Fibroblast of lung (primary cell): ENCODE measurements at regions not wholly inside any gene's neighbourhood (a gene's known extent, or its start where the extent isn't known, plus 50 kb on each side); places are given as distances from the start of the nearest gene placed in this dataset.

Source experiments
- CTCF ChIP-seq, 2 donors: IDR thresholded peaks in 1 of 2; conservative IDR thresholded peaks in 1 of 2; 1 replicate in 1 of 2; 2 replicates in 1 of 2; pipeline ENCODE4 v1.5.1; 2011 to 2012; ENCODE audit warnings: low read length in 2 of 2, control low read depth in 1 of 2, inconsistent platforms in 1 of 2, low read depth in 1 of 2, mild to moderate bottlenecking in 1 of 2
- EZH2 ChIP-seq: IDR thresholded peaks from 2 replicates; pipeline ENCODE4 v1.5.1; 2012; ENCODE audit warnings: low read length, control low read depth, mild to moderate bottlenecking; ENCODE audit errors: missing control alignments

DNA sequence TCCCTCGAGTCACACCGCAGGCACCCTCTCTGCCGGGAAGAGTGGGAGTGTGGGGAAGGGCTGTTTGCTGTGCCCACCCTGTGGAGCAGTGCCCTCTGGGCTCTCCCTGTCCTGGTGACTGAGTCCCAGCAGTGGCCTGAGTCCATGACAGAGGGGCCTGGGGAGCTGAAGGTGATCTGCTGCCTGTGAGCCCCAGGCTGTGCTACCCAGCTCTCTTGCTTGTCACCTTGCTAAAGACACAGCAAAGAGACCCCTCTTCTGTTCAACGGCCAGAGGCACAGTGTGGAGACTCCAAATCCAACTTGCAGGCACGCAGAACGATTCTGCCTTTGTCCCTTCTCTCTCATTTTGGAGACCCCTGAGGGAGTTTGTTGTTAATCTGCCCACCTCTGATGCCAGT lies 232.6 kb downstream of the OPA1 start:
- TF ChIP-seq CTCF (conservative IDR thresholded peaks at IDR 0.05 in 1 of 2, IDR thresholded peaks at IDR 0.05 in 1 of 2; ENCODE audit: low read depth in 1 of 2, low read length in 2 of 2): no peak
- TF ChIP-seq EZH2: no peak
